ENCODE measurements at regions not wholly inside any gene's neighbourhood (a gene's known extent, or its start where the extent isn't known, plus 50 kb on each side); places are given as distances from the start of the nearest gene placed in this dataset.

- DNase-seq = no peak
- intact Hi-C loops (cut with DNase I) = no loop called here
Observed at GRCh38 chr16:25487888-25488287, 203.9 kb upstream of the HS3ST4 start.

GRCh38 chr16:25481636-25482035 is 210.1 kb upstream of the HS3ST4 start:
- no peak for DNase-seq
- intact Hi-C loops (cut with DNase I) = no loop called here

DNA sequence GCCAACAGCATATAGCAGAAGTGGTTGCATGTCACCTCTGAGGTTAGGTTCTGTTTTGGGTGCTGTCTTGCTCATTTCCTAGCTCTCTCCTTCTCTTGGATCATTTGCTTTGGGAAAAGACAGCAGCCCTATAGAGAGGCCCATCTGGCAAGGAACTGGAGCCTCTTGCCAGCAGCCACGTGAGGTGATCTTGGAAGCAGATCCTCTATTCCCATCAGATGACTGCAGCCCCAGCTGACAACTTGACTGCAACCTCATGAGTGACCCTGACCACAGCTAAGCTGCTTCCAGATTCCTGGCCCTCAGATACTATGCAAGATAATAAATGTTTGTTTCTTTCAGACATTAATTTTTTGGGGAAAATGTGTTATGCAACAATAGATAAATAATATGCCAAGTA is 213.3 kb upstream of the HS3ST4 start:
- no peak for DNase-seq
- intact Hi-C loops (cut with DNase I) = no loop called here

DNA sequence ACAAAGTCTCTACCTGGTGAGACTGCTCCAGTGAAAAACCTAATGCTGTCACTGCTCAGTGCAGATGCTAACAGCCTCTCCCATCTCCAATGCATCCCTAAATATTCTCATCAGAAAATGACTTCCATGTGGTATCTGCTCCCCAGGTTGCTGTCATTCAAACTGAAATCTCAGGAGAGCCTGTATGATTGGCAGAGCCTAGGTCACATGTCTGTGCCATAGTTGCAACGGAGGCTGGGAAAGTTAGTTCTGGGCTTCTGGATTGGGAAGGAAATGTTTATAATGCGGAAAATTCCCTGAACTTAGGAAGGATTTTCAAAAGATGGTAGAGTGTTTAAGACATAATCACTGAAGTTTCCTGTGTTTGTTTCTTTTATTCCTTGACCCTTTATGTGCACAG is 206.4 kb upstream of the ZKSCAN2 start:
- DNase-seq = no peak
- intact Hi-C loops (cut with DNase I) = no loop called here

- DNase-seq = no peak
- intact Hi-C loops (cut with DNase I) = no loop called here
Observed at GRCh38 chr16:25449802-25450201, 192.2 kb upstream of the ZKSCAN2 start.

DNA sequence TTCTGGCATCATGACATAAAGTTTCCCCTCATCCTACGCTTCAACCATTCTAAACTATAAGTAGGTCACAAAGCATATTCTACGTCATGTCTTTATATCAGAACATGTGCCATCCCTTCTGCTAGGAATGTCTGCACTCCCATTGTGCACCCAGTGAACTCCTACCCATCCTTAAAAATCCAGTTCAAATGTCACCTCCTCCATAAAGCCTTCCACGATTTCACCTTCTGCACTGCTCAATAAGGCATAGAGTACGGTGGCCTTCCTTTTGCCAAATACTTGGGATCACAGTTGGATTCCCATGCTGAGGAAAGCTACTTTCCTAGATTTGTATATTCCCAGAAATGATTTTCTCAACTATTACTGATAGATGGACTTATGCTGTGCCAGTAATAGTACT is 186.3 kb upstream of the ZKSCAN2 start:
- no peak for DNase-seq
- intact Hi-C loops (cut with DNase I) = no loop called here

DNA sequence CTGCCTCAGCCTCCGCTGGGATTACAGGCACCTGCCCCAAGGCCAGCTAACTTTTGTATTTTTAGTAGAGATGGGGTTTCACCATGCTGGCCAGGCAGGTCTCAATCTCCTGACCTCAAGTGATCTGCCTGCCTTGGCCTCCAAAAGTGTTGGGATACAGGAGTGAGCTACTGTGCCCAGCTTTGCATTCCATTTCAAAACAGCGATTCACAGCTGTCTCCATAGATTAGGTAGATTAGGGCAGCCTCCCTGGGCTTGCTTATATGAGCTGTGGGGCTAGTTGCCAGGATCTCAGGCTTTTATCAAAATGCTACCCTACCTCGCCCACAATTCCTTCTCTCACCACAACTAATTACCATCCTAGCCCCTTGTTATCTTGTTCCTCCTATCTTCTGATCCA is 176.4 kb upstream of the ZKSCAN2 start:
- no peak for DNase-seq
- intact Hi-C loops (cut with DNase I) = no loop called here

GRCh38 chr16:25433388-25433787 is 175.7 kb upstream of the ZKSCAN2 start:
- intact Hi-C loops (cut with DNase I) = no loop called here

GRCh38 chr16:25431472-25431871 is 173.8 kb upstream of the ZKSCAN2 start:
- intact Hi-C loops (cut with DNase I) = no loop called here
- DNase-seq = no peak

More at GRCh38 chr16:25433388-25433787, 175.7 kb upstream of the ZKSCAN2 start:
- no peak for DNase-seq

DNA sequence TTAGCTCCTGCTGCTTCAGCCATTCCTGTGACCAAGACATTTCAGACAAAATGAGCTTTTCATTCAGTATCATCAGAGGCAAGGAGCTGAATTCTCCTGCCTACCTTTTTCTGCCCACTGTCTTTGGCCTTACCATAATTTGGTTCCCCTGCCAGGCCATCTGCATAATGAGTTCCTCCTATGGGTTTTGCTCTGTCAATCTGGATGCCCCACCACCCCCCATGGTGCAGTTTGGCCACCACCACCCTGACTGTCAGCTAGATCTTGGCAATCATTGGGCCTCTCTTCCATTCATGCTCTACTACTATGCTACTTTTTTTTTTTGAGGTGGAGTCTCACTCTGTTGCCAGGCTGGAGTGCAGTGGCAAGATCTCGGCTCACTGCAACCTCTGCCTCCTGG is 169.2 kb upstream of the ZKSCAN2 start:
- intact Hi-C loops (cut with DNase I) = no loop called here
- no peak for DNase-seq

GRCh38 chr16:25419681-25420080 is 162.0 kb upstream of the ZKSCAN2 start:
- intact Hi-C loops (cut with DNase I) = no loop called here
- DNase-seq = peak in 6 of 42 donors; percentile 1 to 54 (median 8)

- no peak for DNase-seq
- intact Hi-C loops (cut with DNase I) = no loop called here
Observed at GRCh38 chr16:25419153-25419552, 161.5 kb upstream of the ZKSCAN2 start.

DNA sequence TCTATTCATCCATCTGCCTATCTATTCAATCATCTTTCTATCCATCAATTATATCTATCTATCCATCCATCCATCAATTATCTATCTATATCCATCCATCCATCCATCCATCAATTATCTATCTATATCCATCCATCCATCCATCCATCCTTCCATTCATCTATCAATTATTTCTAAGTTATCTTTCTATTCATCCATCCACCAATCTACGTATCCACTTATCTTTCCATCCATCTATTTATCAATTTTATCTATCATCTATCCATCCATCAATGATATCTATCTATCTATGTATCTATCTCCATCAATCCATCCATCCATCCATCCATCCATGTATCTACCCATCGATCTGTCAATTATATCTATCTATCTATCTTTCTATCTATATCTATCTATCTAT is 158.4 kb upstream of the ZKSCAN2 start:
- DNase-seq = no peak

GRCh38 chr16:25413975-25414374 is 156.3 kb upstream of the ZKSCAN2 start:
- intact Hi-C loops (cut with DNase I) = no loop called here
- no peak for DNase-seq

More for the DNA sequence above, 158.4 kb upstream of the ZKSCAN2 start:
- intact Hi-C loops (cut with DNase I) = no loop called here

DNA sequence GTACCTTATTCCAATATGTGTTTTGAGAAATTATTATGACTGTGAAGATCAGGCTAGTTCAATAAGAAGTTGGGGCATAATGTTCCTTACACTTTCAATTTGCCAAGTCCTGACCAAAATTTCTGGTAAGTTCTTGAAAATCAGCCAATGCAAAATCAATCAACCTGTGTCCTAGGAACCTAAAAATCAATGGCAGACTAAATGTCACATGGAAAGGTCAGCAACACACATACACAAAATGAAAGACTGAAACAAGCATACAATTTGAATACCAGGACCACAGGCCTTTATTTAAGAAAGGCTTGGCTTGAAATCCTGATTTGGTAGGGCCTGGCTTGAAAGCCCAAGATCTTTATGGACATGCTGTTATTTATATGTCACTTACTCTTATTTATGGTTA is 155.5 kb upstream of the ZKSCAN2 start:
- intact Hi-C loops (cut with DNase I) = no loop called here
- DNase-seq = no peak

DNA sequence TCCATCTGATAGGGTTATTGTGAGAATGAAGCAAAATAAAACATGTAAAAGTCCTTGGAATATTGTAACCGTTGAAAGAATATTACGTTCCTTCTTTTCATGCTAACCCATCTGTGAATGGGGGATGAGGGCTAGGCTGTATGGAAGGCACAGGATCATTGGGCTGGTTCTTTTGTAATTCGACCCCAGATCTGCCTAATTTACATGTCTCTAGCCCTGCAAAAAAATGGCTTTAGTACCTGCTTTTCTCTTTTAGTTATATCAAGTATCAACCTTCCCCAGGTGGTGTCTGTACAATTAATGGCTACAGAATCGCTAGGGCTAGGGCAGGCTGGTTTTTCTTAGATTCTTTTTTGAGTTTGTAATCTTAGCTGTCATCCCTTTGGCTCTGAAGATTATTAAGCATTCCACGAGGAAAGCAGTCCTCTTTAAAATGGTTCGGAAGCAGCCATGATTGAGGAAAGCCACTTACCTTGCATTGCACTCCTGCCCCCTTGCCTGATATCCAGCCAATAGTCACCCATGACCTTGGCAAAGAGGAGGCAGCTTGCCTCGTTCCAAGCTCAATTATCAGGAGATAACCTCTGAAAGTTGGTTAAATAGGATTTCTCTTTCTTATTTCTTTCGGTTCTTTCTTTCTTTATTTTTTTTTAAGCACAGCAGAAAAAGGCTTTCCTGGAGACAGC is 153.9 kb upstream of the ZKSCAN2 start:
- intact Hi-C loops (cut with DNase I) = no loop called here
- DNase-seq = no peak

- intact Hi-C loops (cut with DNase I) = no loop called here
- DNase-seq = no peak
Observed at GRCh38 chr16:25403852-25404251, 146.2 kb upstream of the ZKSCAN2 start.

DNA sequence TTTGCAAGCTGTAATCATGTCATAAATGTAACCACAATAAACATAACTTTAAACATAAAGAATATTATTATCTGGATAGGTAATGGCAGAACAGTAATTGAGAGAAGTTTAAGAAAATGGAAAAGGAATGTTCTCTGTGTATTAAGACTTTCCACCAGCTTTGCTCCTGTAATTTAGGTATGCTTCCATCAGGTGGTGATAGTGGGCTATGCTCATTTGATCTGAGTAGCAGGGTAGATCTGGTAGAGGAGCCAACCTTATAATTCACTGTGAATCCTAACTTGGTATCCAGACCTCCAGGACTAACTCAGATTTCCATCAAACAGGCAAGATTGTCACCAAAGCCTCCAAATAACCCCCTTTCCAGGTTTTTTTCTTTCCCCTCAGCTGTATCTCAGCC is 137.9 kb upstream of the ZKSCAN2 start:
- no peak for DNase-seq
- intact Hi-C loops (cut with DNase I) = no loop called here

GRCh38 chr16:25390761-25391160 is 133.1 kb upstream of the ZKSCAN2 start:
- intact Hi-C loops (cut with DNase I) = no loop called here
- no peak for DNase-seq

- intact Hi-C loops (cut with DNase I) = no loop called here
- DNase-seq = no peak
Observed at GRCh38 chr16:25374556-25374955, 116.9 kb upstream of the ZKSCAN2 start.

GRCh38 chr16:25372716-25373115 is 115.1 kb upstream of the ZKSCAN2 start:
- intact Hi-C loops (cut with DNase I) = no loop called here
- DNase-seq = no peak

GRCh38 chr16:25371342-25371741 is 113.7 kb upstream of the ZKSCAN2 start:
- intact Hi-C loops (cut with DNase I) = no loop called here
- no peak for DNase-seq
